CD4-positive, CD25-positive, alpha-beta regulatory T cell (primary cell): ENCODE measurements at regions not wholly inside any gene's neighbourhood (a gene's known extent, or its start where the extent isn't known, plus 50 kb on each side); places are given as distances from the start of the nearest gene placed in this dataset.

Experiments used
- ATAC-seq, 2 donors: fragments of 150-1000 bp; cut with Tn5 transposase; one replicate each; pipeline ENCODE4 v1.10.0; 2021; ENCODE audit warnings: low read depth in 2 of 2, moderate number of reproducible peaks in 2 of 2, moderate library complexity in 1 of 2
- DNase-seq, 3 donors: peaks; one replicate each; pipeline versions ENCODE4 v3.0.0 to v3.0.0-alpha.2; 2012 to 2022; ENCODE audit warnings: mixed read lengths in 1 of 3
- H3K27ac ChIP-seq: one replicate; pipeline ENCODE4 v1.7.0; 2013; ENCODE audit warnings: mild to moderate bottlenecking, low read length; ENCODE audit not compliant: insufficient read depth, poor library complexity, severe bottlenecking
- H3K27me3 ChIP-seq: one replicate; pipeline ENCODE4 v1.7.0; 2013; ENCODE audit warnings: low read length; ENCODE audit not compliant: control insufficient read depth, insufficient read depth
- H3K36me3 ChIP-seq: one replicate; pipeline ENCODE4 v1.7.0; 2013; ENCODE audit warnings: mild to moderate bottlenecking, low read length, moderate library complexity; ENCODE audit not compliant: control insufficient read depth, insufficient read depth
- H3K4me1 ChIP-seq: 2 replicates; pipeline ENCODE4 v1.7.0; 2013; ENCODE audit warnings: mild to moderate bottlenecking, low read length; ENCODE audit not compliant: insufficient read depth, control insufficient read depth, poor library complexity, severe bottlenecking
- H3K4me3 ChIP-seq: one replicate; pipeline ENCODE4 v1.7.0; 2013; ENCODE audit warnings: low read depth, mild to moderate bottlenecking, low read length, moderate library complexity
- H3K9me3 ChIP-seq, 2 experiments: 1 replicate in 1 of 2; 2 replicates in 1 of 2; pipeline ENCODE4 v1.7.0; 2013; ENCODE audit warnings: low read length in 2 of 2, mild to moderate bottlenecking in 1 of 2, moderate library complexity in 1 of 2; ENCODE audit not compliant: control insufficient read depth in 2 of 2
- H3K27ac Mint-ChIP-seq, 3 donors: one replicate each; pipeline ENCODE4 v1.8.0; 2020 to 2022; ENCODE audit warnings: mild to moderate bottlenecking in 3 of 3, mixed read lengths in 3 of 3, moderate library complexity in 2 of 3
- H3K27me3 Mint-ChIP-seq: one replicate; pipeline ENCODE4 v1.8.0; 2022; ENCODE audit warnings: mild to moderate bottlenecking, mixed read lengths
- H3K36me3 Mint-ChIP-seq: one replicate; pipeline ENCODE4 v1.8.0; 2020; ENCODE audit warnings: mixed read lengths
- H3K4me1 Mint-ChIP-seq, 4 donors: one replicate each; pipeline ENCODE4 v1.8.0; 2020 to 2022; ENCODE audit warnings: mixed read lengths in 4 of 4, mild to moderate bottlenecking in 1 of 4
- H3K4me3 Mint-ChIP-seq, 4 donors: one replicate each; pipeline ENCODE4 v1.8.0; 2020 to 2022; ENCODE audit warnings: mild to moderate bottlenecking in 4 of 4, mixed read lengths in 4 of 4, moderate library complexity in 3 of 4
- H3K9me3 Mint-ChIP-seq, 7 donors: one replicate each; pipeline ENCODE4 v1.8.0; 2020 to 2022; ENCODE audit warnings: mixed read lengths in 7 of 7, mild to moderate bottlenecking in 3 of 7, moderate library complexity in 2 of 7

- Histone ChIP-seq H3K9me3 (no peaks in the 10 kb centered on the region), H3K4me3 (no peak overlapping the region), H3K27me3 (no peaks in the 10 kb centered on the region), H3K36me3 (no peaks in the 10 kb centered on the region), H3K27ac (no peak overlapping the region), H3K4me1 (no peaks in the 10 kb centered on the region)
- DNase-seq: no peak
- H3K9me3 Mint-ChIP-seq: peaks cover 0 to 6% (median 3%) of the 10 kb centered on the region in 7 donors
- no peak overlapping the region for H3K4me3 Mint-ChIP-seq
- H3K36me3 Mint-ChIP-seq: no peaks in the 10 kb centered on the region
- no peak for ATAC-seq
- H3K27ac Mint-ChIP-seq: no peak overlapping the region
- no peaks in the 10 kb centered on the region for H3K27me3 Mint-ChIP-seq
- H3K4me1 Mint-ChIP-seq: peaks cover 0 to 5% (median 0%) of the 10 kb centered on the region in 4 donors
These were observed 464.1 kb upstream of the KLF4 start for GRCh38 chr9:107953556-107954125.

DNA sequence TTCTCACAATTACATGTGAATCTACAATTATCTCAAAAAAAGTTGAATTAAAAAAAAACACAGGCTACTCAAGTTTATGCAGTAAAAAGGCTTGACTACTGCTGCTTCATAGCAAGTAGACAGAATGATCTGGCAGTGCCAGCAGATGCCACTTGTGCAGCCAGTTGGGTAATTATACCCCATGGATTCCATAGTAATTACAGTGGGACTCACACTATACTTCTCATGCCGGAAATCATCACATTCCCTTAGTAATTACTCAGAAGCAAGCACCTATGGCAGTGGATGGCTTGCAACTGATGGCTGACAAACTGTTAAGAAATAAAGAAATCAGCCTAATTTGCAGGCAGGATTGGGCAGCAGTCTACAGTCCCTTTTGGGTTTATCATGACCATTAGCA is 463.2 kb upstream of the KLF4 start:
- Histone ChIP-seq H3K4me3 (no peak overlapping the region), H3K4me1 (no peaks in the 10 kb centered on the region), H3K9me3 (no peaks in the 10 kb centered on the region), H3K27me3 (no peaks in the 10 kb centered on the region), H3K27ac (no peak overlapping the region), H3K36me3 (no peaks in the 10 kb centered on the region)
- H3K27me3 Mint-ChIP-seq: no peaks in the 10 kb centered on the region
- H3K4me3 Mint-ChIP-seq: no peak overlapping the region
- DNase-seq (no peak), ATAC-seq (no peak)
- peaks cover 0 to 6% (median 5%) of the 10 kb centered on the region in 7 donors for H3K9me3 Mint-ChIP-seq
- H3K27ac Mint-ChIP-seq: no peak overlapping the region
- H3K36me3 Mint-ChIP-seq: no peaks in the 10 kb centered on the region
- H3K4me1 Mint-ChIP-seq: peaks cover 0 to 4% (median 0%) of the 10 kb centered on the region in 4 donors

GRCh38 chr9:107951511-107951910 is 461.9 kb upstream of the KLF4 start:
- Mint-ChIP-seq H3K9me3 (peaks cover 0 to 9% (median 4%) of the 10 kb centered on the region in 7 donors), H3K27me3 (no peaks in the 10 kb centered on the region), H3K4me3 (no peak overlapping the region), H3K27ac (no peak overlapping the region), H3K36me3 (no peaks in the 10 kb centered on the region), H3K4me1 (no peaks in the 10 kb centered on the region)
- Histone ChIP-seq H3K9me3 (no peaks in the 10 kb centered on the region), H3K4me1 (no peaks in the 10 kb centered on the region), H3K36me3 (no peaks in the 10 kb centered on the region), H3K27ac (no peak overlapping the region), H3K27me3 (no peaks in the 10 kb centered on the region), H3K4me3 (no peak overlapping the region)
- ATAC-seq (no peak), DNase-seq (no peak)

DNA sequence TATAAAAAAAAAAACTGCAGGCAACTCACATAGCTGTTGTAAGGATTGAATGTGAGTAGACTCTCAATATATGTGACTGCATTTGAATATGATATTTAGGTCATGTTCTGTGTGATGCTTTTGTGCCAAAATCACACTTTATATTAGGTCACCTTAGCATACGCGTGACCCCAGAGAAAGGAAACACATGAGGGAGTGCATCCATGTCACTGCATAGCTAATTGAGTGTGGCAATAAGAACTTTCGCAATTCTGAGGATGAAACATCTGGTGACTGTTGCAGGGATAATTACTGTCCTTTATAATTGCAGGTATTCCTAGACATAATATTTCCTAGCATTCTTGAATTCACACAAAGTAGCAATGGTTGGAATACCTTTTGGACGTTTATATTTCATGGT is 459.5 kb upstream of the KLF4 start:
- Mint-ChIP-seq H3K4me3 (no peak overlapping the region), H3K27ac (no peak overlapping the region), H3K9me3 (peaks cover 0 to 9% (median 3%) of the 10 kb centered on the region in 7 donors), H3K36me3 (no peaks in the 10 kb centered on the region), H3K27me3 (no peaks in the 10 kb centered on the region), H3K4me1 (no peaks in the 10 kb centered on the region)
- DNase-seq (no peak), ATAC-seq (peak in 1 of 2 donors; percentile 24)
- H3K27me3 ChIP-seq: no peaks in the 10 kb centered on the region
- no peaks in the 10 kb centered on the region for H3K4me1 ChIP-seq
- H3K36me3 ChIP-seq: no peaks in the 10 kb centered on the region
- H3K4me3 ChIP-seq: no peak overlapping the region
- H3K9me3 ChIP-seq: no peaks in the 10 kb centered on the region
- no peak overlapping the region for H3K27ac ChIP-seq

DNA sequence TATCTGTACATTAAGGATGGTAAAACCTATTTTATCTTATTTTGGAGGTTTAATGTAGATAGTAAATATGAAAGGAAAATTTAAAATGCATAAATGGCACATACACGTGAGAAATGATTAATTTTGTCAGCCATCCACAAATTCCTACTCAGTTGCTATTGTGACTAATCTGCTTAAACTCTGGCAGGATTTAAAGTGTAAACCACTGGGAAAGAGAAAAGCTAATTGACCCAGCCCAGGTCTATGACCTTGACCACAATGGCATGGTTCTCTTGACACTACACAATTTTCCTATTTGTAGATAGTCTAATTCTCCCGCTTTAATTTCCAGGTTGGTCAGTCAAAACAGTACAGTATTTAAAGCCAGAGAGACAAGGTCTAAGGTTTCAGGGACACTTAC is 459.0 kb upstream of the KLF4 start:
- no peak overlapping the region for H3K4me3 Mint-ChIP-seq
- DNase-seq: no peak
- no peak for ATAC-seq
- H3K27me3 ChIP-seq: no peaks in the 10 kb centered on the region
- no peaks in the 10 kb centered on the region for H3K36me3 Mint-ChIP-seq
- peaks cover 3 to 13% (median 7%) of the 10 kb centered on the region in 7 donors for H3K9me3 Mint-ChIP-seq
- no peaks in the 10 kb centered on the region for H3K36me3 ChIP-seq
- no peaks in the 10 kb centered on the region for H3K4me1 Mint-ChIP-seq
- H3K27ac Mint-ChIP-seq: no peak overlapping the region
- H3K4me3 ChIP-seq: no peak overlapping the region
- no peaks in the 10 kb centered on the region for H3K4me1 ChIP-seq
- H3K27me3 Mint-ChIP-seq: no peaks in the 10 kb centered on the region
- H3K9me3 ChIP-seq: no peaks in the 10 kb centered on the region
- no peak overlapping the region for H3K27ac ChIP-seq

- Mint-ChIP-seq H3K27me3 (no peaks in the 10 kb centered on the region), H3K9me3 (peaks cover 3 to 14% (median 7%) of the 10 kb centered on the region in 7 donors), H3K36me3 (no peaks in the 10 kb centered on the region), H3K4me1 (no peaks in the 10 kb centered on the region), H3K4me3 (no peak overlapping the region), H3K27ac (no peak overlapping the region)
- ATAC-seq (no peak), DNase-seq (no peak)
- no peaks in the 10 kb centered on the region for H3K9me3 ChIP-seq
- no peaks in the 10 kb centered on the region for H3K4me1 ChIP-seq
- no peaks in the 10 kb centered on the region for H3K36me3 ChIP-seq
- H3K4me3 ChIP-seq: no peak overlapping the region
- H3K27me3 ChIP-seq: no peaks in the 10 kb centered on the region
- H3K27ac ChIP-seq: no peak overlapping the region
These were observed 458.5 kb upstream of the KLF4 start for GRCh38 chr9:107948086-107948485.

DNA sequence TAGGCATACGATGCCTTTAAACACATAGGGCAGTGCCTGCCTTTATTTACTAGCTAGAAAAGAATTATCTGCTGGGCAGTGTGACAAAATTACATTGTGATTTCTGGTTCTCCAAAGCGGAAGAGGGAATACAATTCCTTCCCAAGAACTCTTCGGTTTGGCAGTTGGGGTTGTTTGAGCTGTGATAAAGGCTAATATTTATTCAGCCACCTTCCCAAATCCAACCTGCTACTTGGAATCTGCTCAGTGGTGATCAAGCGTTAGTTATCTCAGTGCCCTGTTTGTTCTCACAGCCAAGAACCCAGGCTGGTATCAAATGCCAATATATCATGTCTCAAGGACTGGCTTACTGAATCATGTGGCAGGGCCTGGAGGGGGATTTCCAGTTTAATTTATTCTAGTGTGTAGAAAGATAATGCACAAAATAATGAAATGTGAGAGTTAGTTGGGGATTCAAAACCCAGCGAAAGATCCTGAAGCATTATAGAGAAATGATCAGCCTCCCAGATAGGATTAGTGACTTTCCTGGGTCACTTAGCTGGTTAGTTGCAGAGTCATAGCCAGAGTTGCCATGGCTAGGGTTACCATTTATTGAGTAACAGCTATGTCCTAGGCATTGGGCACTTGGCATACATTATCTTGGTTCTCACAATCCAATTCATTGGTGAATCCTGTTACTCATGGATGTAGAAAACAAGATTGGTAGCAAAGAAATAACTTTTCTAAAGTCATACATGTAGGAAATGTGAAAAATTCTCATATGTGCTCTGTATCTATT is 457.0 kb upstream of the KLF4 start:
- no peaks in the 10 kb centered on the region for H3K36me3 Mint-ChIP-seq

GRCh38 chr9:107945961-107946360 is 456.4 kb upstream of the KLF4 start:
- H3K27me3 ChIP-seq: no peaks in the 10 kb centered on the region
- no peaks in the 10 kb centered on the region for H3K4me1 Mint-ChIP-seq

More for the DNA sequence above, 457.0 kb upstream of the KLF4 start:
- H3K27ac Mint-ChIP-seq: no peak overlapping the region
- no peak overlapping the region for H3K4me3 Mint-ChIP-seq
- Histone ChIP-seq H3K36me3 (no peaks in the 10 kb centered on the region), H3K4me1 (no peaks in the 10 kb centered on the region), H3K9me3 (no peaks in the 10 kb centered on the region), H3K27ac (no peak overlapping the region), H3K27me3 (no peaks in the 10 kb centered on the region), H3K4me3 (no peak overlapping the region)
- H3K9me3 Mint-ChIP-seq: peaks cover 3 to 14% (median 9%) of the 10 kb centered on the region in 7 donors
- ATAC-seq (no peak), DNase-seq (no peak)
- no peaks in the 10 kb centered on the region for H3K27me3 Mint-ChIP-seq
- H3K4me1 Mint-ChIP-seq: no peaks in the 10 kb centered on the region

More at GRCh38 chr9:107945961-107946360, 456.4 kb upstream of the KLF4 start:
- H3K27ac Mint-ChIP-seq: no peak overlapping the region
- H3K9me3 ChIP-seq: no peaks in the 10 kb centered on the region
- H3K9me3 Mint-ChIP-seq: peaks cover 5 to 14% (median 9%) of the 10 kb centered on the region in 7 donors
- H3K4me3 Mint-ChIP-seq: no peak overlapping the region
- ATAC-seq: no peak
- no peak overlapping the region for H3K27ac ChIP-seq
- no peak overlapping the region for H3K4me3 ChIP-seq
- no peaks in the 10 kb centered on the region for H3K27me3 Mint-ChIP-seq
- H3K36me3 Mint-ChIP-seq: no peaks in the 10 kb centered on the region
- no peak for DNase-seq
- no peaks in the 10 kb centered on the region for H3K4me1 ChIP-seq
- no peaks in the 10 kb centered on the region for H3K36me3 ChIP-seq
